Retinal pigment epithelial cell (primary cell): ENCODE measurements at regions not wholly inside any gene's neighbourhood (a gene's known extent, or its start where the extent isn't known, plus 50 kb on each side); places are given as distances from the start of the nearest gene placed in this dataset.
A peak's percentile ranks its signal among the peaks of the same experiment; 100 is the strongest.
"Not testable (repeated sequence)": the region's sequence is repeated elsewhere in the genome, so short reads cannot be mapped to it uniquely, and the experiment has no call there.

Experiments
- DNase-seq: peaks from one replicate; pipeline ENCODE4 v3.0.0-alpha.2; 2010; ENCODE audit warnings: low read depth
- H3K4me3 ChIP-seq: 2 replicates; pipeline ENCODE4 v1.5.1; 2011; ENCODE audit warnings: mild to moderate bottlenecking, low read length, control low read depth, moderate library complexity
- CTCF ChIP-seq: conservative IDR thresholded peaks from 2 replicates; pipeline ENCODE4 v1.5.1; 2011; ENCODE audit warnings: low read depth, low read length, control low read depth, inconsistent platforms

GRCh38 chr11:129645943-129646342, 169.7 kb upstream of the TMEM45B start:
- no peak for DNase-seq
- TF ChIP-seq CTCF = no peak
- no peak overlapping the region for H3K4me3 ChIP-seq

GRCh38 chr11:129650044-129650443, 165.6 kb upstream of the TMEM45B start:
- DNase-seq, H3K4me3 ChIP-seq: not testable (repeated sequence)

- peak; percentile 27 for DNase-seq
- H3K4me3 ChIP-seq = no peak overlapping the region
- TF ChIP-seq CTCF = no peak
Measured at GRCh38 chr11:129652835-129653234, 162.8 kb upstream of the TMEM45B start.

- no peak overlapping the region for H3K4me3 ChIP-seq
- TF ChIP-seq CTCF = no peak
- no peak for DNase-seq
Measured at GRCh38 chr11:129655247-129655832, 160.3 kb upstream of the TMEM45B start.

GRCh38 chr11:129657866-129658525, 157.7 kb upstream of the TMEM45B start:
- no peak for DNase-seq

GRCh38 chr11:129658526-129658867, 157.2 kb upstream of the TMEM45B start:
- H3K4me3 ChIP-seq = no peak overlapping the region
- no peak for DNase-seq
- TF ChIP-seq CTCF = peak; percentile 16

More at GRCh38 chr11:129657866-129658525, 157.7 kb upstream of the TMEM45B start:
- no peak overlapping the region for H3K4me3 ChIP-seq
- TF ChIP-seq CTCF = no peak

GRCh38 chr11:129680907-129681306, 134.7 kb upstream of the TMEM45B start:
- no peak for DNase-seq

More at GRCh38 chr11:129680907-129681306, 134.7 kb upstream of the TMEM45B start:
- no peak for TF ChIP-seq CTCF
- no peak overlapping the region for H3K4me3 ChIP-seq
